Activated T-helper 1 cell treated with anti-CD3 and anti-CD28 coated beads, Interleukin-12 subunit alpha, Interleukin-12 subunit beta, Interleukin-2, Interleukin-4 antibody, amounts not matched to agents 30 ng/mL and 10 ng/mL and 1 ng/mL, durations not matched to agents 14 hours and 24 hours and 36 hours (primary cell): ENCODE measurements at regions not wholly inside any gene's neighbourhood (a gene's known extent, or its start where the extent isn't known, plus 50 kb on each side); places are given as distances from the start of the nearest gene placed in this dataset.

Experiments
- DNase-seq: peaks from one replicate; pipeline ENCODE4 v3.0.0; 2021; ENCODE audit warnings: low spot score
- H3K27ac Mint-ChIP-seq: one replicate; pipeline ENCODE4 v1.8.0; 2021; ENCODE audit warnings: mild to moderate bottlenecking, mixed read lengths
- H3K27me3 Mint-ChIP-seq: one replicate; pipeline ENCODE4 v1.8.0; 2022; ENCODE audit warnings: mild to moderate bottlenecking, moderate library complexity, mixed read lengths; ENCODE audit not compliant: insufficient read depth
- H3K36me3 Mint-ChIP-seq: one replicate; pipeline ENCODE4 v1.8.0; 2021; ENCODE audit warnings: low read depth, mixed read lengths
- H3K4me1 Mint-ChIP-seq: one replicate; pipeline ENCODE4 v1.8.0; 2021; ENCODE audit warnings: low read depth, mixed read lengths
- H3K4me3 Mint-ChIP-seq: one replicate; pipeline ENCODE4 v1.8.0; 2021; ENCODE audit warnings: mild to moderate bottlenecking, moderate library complexity, mixed read lengths
- H3K9me3 Mint-ChIP-seq: one replicate; pipeline ENCODE4 v1.8.0; 2021; ENCODE audit warnings: mixed read lengths
- intact Hi-C: fragments of 100-400 bp; cut with micrococcal nuclease; formaldehyde crosslinking; loops from one replicate; pipeline ENCODE4 v1.15.1; 2024

GRCh38 chr11:131027491-131027890, 111.2 kb upstream of the SNX19 start:
- intact Hi-C loops, result no loop called here
- no peak for DNase-seq
- Mint-ChIP-seq H3K4me3 (no peak overlapping the region), H3K9me3 (no peaks in the 10 kb centered on the region), H3K4me1 (no peaks in the 10 kb centered on the region), H3K27me3 (no peaks in the 10 kb centered on the region), H3K27ac (no peak overlapping the region), H3K36me3 (no peaks in the 10 kb centered on the region)

- intact Hi-C loops, result no loop called here
- Mint-ChIP-seq H3K36me3 (no peaks in the 10 kb centered on the region), H3K27ac (no peak overlapping the region), H3K9me3 (no peaks in the 10 kb centered on the region), H3K4me1 (no peaks in the 10 kb centered on the region), H3K4me3 (no peak overlapping the region), H3K27me3 (peaks cover 3% of the 10 kb centered on the region)
- DNase-seq, result no peak
Measured at GRCh38 chr11:131033151-131033651, 116.9 kb upstream of the SNX19 start.

GRCh38 chr11:131036514-131036913, 120.2 kb upstream of the SNX19 start:
- DNase-seq, result no peak
- Mint-ChIP-seq H3K27ac (no peak overlapping the region), H3K4me3 (no peak overlapping the region), H3K27me3 (peaks cover 3% of the 10 kb centered on the region), H3K9me3 (no peaks in the 10 kb centered on the region), H3K4me1 (no peaks in the 10 kb centered on the region), H3K36me3 (no peaks in the 10 kb centered on the region)
- intact Hi-C loops, result no loop called here

GRCh38 chr11:131037873-131038272, 121.6 kb upstream of the SNX19 start:
- H3K9me3 Mint-ChIP-seq, result no peaks in the 10 kb centered on the region
- no peaks in the 10 kb centered on the region for H3K36me3 Mint-ChIP-seq
- no peak overlapping the region for H3K4me3 Mint-ChIP-seq
- H3K27me3 Mint-ChIP-seq, result peaks cover 3% of the 10 kb centered on the region
- intact Hi-C loops, result no loop called here
- H3K27ac Mint-ChIP-seq, result no peak overlapping the region
- DNase-seq, result no peak
- H3K4me1 Mint-ChIP-seq, result no peaks in the 10 kb centered on the region

- Mint-ChIP-seq H3K9me3 (no peaks in the 10 kb centered on the region), H3K27me3 (no peaks in the 10 kb centered on the region), H3K4me3 (no peak overlapping the region), H3K4me1 (no peaks in the 10 kb centered on the region), H3K27ac (no peak overlapping the region), H3K36me3 (no peaks in the 10 kb centered on the region)
- intact Hi-C loops, result no loop called here
- no peak for DNase-seq
Measured at GRCh38 chr11:131038597-131038996, 122.3 kb upstream of the SNX19 start.

- no peak for DNase-seq
- Mint-ChIP-seq H3K4me3 (no peak overlapping the region), H3K9me3 (no peaks in the 10 kb centered on the region), H3K27ac (no peak overlapping the region), H3K36me3 (no peaks in the 10 kb centered on the region), H3K4me1 (no peaks in the 10 kb centered on the region), H3K27me3 (no peaks in the 10 kb centered on the region)
- intact Hi-C loops, result no loop called here
Measured at GRCh38 chr11:131041331-131042040, 125.2 kb upstream of the SNX19 start.

- Mint-ChIP-seq H3K9me3 (no peaks in the 10 kb centered on the region), H3K4me1 (no peaks in the 10 kb centered on the region), H3K27me3 (no peaks in the 10 kb centered on the region), H3K36me3 (no peaks in the 10 kb centered on the region), H3K27ac (no peak overlapping the region), H3K4me3 (no peak overlapping the region)
- intact Hi-C loops, result no loop called here
- DNase-seq, result no peak
Measured at GRCh38 chr11:131042041-131042390, 125.7 kb upstream of the SNX19 start.

- Mint-ChIP-seq H3K4me1 (no peaks in the 10 kb centered on the region), H3K4me3 (no peak overlapping the region), H3K36me3 (no peaks in the 10 kb centered on the region), H3K27ac (no peak overlapping the region), H3K27me3 (no peaks in the 10 kb centered on the region), H3K9me3 (no peaks in the 10 kb centered on the region)
- intact Hi-C loops, result no loop called here
- no peak for DNase-seq
Measured at GRCh38 chr11:131043251-131043650, 127.0 kb upstream of the SNX19 start.

- Mint-ChIP-seq H3K36me3 (no peaks in the 10 kb centered on the region), H3K4me3 (no peak overlapping the region), H3K27ac (no peak overlapping the region), H3K4me1 (no peaks in the 10 kb centered on the region), H3K27me3 (no peaks in the 10 kb centered on the region), H3K9me3 (no peaks in the 10 kb centered on the region)
- intact Hi-C loops, result no loop called here
- no peak for DNase-seq
Measured at GRCh38 chr11:131044851-131045250, 128.6 kb upstream of the SNX19 start.

GRCh38 chr11:131052367-131052766, 136.1 kb upstream of the SNX19 start:
- Mint-ChIP-seq H3K4me3 (no peak overlapping the region), H3K27me3 (no peaks in the 10 kb centered on the region), H3K27ac (no peak overlapping the region), H3K9me3 (no peaks in the 10 kb centered on the region), H3K4me1 (no peaks in the 10 kb centered on the region), H3K36me3 (no peaks in the 10 kb centered on the region)
- no peak for DNase-seq
- intact Hi-C loops, result no loop called here

GRCh38 chr11:131056036-131056435, 139.8 kb upstream of the SNX19 start:
- Mint-ChIP-seq H3K4me3 (no peak overlapping the region), H3K27ac (no peak overlapping the region), H3K9me3 (no peaks in the 10 kb centered on the region), H3K27me3 (no peaks in the 10 kb centered on the region), H3K4me1 (no peaks in the 10 kb centered on the region), H3K36me3 (no peaks in the 10 kb centered on the region)
- DNase-seq, result no peak
- intact Hi-C loops, result no loop called here

GRCh38 chr11:131063638-131064037, 147.4 kb upstream of the SNX19 start:
- H3K4me1 Mint-ChIP-seq, result no peaks in the 10 kb centered on the region
- no peaks in the 10 kb centered on the region for H3K36me3 Mint-ChIP-seq
- H3K27me3 Mint-ChIP-seq, result peaks cover 2% of the 10 kb centered on the region
- intact Hi-C loops, result no loop called here
- H3K4me3 Mint-ChIP-seq, result no peak overlapping the region
- H3K27ac Mint-ChIP-seq, result no peak overlapping the region
- H3K9me3 Mint-ChIP-seq, result no peaks in the 10 kb centered on the region
- DNase-seq, result no peak

GRCh38 chr11:131064373-131064991, 148.2 kb upstream of the SNX19 start:
- no peaks in the 10 kb centered on the region for H3K36me3 Mint-ChIP-seq
- intact Hi-C loops, result no loop called here
- peaks cover 2% of the 10 kb centered on the region for H3K27me3 Mint-ChIP-seq
- no peaks in the 10 kb centered on the region for H3K9me3 Mint-ChIP-seq
- peak; percentile 1 for DNase-seq
- no peaks in the 10 kb centered on the region for H3K4me1 Mint-ChIP-seq
- H3K4me3 Mint-ChIP-seq, result no peak overlapping the region
- no peak overlapping the region for H3K27ac Mint-ChIP-seq
